ENCODE measurements at regions not wholly inside any gene's neighbourhood (a gene's known extent, or its start where the extent isn't known, plus 50 kb on each side); places are given as distances from the start of the nearest gene placed in this dataset.

GRCh38 chr12:31834150-31834549 lies 105.3 kb upstream of the AMN1 start:
- ATAC-seq, result no peak
- Histone ChIP-seq H3K27me3 (ENCODE audit: control insufficient read depth, insufficient read depth, low read length) (no peaks in the 10 kb centered on the region), H3K27ac (ENCODE audit: low read length) (peak overlapping the region; percentile 60), H3K36me3 (ENCODE audit: control insufficient read depth, insufficient read depth, low read length) (no peaks in the 10 kb centered on the region), H3K4me1 (ENCODE audit: control insufficient read depth, insufficient read depth, low read length) (peaks cover 30% of the 10 kb centered on the region), H3K4me3 (ENCODE audit: low read length) (no peak overlapping the region), H3K9me3 (ENCODE audit: control insufficient read depth, insufficient read depth, low read length) (peaks cover 4% of the 10 kb centered on the region)
- Mint-ChIP-seq H3K9me3 (no peaks in the 10 kb centered on the region), H3K27ac (peak overlapping the region in 1 of 2 donors; percentile 84), H3K4me3 (no peak overlapping the region), H3K36me3 (no peaks in the 10 kb centered on the region), H3K27me3 (ENCODE audit: low read depth in 2 of 2) (no peaks in the 10 kb centered on the region), H3K4me1 (peaks cover 34 to 37% of the 10 kb centered on the region in 2 donors)
- intact Hi-C loops (cut with micrococcal nuclease), result loop anchor here (5.0 kb wide), 1 partner anchor 43 kb away; no protein-coding TSS in a partner anchor
- TF ChIP-seq, protein P1, sequence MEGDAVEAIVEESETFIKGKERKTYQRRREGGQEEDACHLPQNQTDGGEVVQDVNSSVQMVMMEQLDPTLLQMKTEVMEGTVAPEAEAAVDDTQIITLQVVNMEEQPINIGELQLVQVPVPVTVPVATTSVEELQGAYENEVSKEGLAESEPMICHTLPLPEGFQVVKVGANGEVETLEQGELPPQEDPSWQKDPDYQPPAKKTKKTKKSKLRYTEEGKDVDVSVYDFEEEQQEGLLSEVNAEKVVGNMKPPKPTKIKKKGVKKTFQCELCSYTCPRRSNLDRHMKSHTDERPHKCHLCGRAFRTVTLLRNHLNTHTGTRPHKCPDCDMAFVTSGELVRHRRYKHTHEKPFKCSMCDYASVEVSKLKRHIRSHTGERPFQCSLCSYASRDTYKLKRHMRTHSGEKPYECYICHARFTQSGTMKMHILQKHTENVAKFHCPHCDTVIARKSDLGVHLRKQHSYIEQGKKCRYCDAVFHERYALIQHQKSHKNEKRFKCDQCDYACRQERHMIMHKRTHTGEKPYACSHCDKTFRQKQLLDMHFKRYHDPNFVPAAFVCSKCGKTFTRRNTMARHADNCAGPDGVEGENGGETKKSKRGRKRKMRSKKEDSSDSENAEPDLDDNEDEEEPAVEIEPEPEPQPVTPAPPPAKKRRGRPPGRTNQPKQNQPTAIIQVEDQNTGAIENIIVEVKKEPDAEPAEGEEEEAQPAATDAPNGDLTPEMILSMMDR (IDR thresholded peaks at IDR 0.05), result no peak
- WGBS (ENCODE audit: insufficient coverage), result no CpG with 5 or more reads among the region's 7 CpGs
- no peak for DNase-seq

DNA sequence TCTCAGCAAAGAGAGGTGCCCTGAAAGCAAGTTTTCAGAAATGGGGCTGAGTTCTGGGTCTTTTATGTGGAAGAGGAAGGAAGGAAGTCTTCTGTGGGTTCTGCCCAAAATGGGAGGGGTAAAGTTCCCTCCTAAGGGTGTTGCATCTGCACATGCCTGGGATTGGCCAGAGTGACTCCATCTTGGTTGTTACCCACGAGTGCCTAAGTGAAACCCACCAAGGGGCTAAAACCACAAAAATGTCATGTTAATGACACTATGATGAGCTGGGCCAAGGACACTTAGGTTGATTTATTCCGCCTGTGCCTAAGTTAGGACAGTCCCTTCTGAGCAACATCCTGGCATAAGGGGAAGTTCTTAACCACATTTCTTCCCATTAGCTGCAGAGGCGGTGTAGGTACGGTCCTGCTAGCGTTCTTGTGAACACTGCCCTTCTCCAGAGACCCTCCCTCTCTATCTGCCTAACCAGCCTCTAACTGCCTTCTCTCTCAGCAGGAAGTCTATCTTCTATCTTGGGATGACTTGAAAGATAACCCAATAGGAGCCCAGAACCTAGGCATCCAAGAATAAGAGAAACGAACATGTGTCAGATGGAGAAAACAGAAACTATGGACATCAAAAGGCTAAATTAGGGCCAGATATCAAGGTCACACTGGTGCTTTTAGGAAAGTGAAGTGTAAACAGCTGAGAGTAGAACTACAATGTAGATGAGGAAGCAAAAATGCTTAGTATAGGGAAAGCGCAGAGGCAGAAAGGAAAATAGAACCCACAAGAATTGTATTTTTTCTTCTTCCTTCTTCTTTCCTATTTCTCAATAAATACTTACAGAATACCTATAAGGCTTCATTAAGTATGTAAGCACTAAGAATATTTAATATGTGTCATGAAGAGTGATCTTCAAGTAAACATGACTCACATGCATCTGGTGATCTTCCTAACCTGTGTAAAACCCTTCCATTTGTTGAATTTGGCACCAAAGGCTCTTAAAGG lies 104.2 kb upstream of the AMN1 start:
- DNase-seq, result peak; percentile 16 to 72
- TF ChIP-seq, protein P1 (IDR thresholded peaks at IDR 0.05), result no peak
- WGBS (ENCODE audit: insufficient coverage), result 5% methylated on average over 5 of the region's 7 CpGs
- no peaks in the 10 kb centered on the region for H3K27me3 ChIP-seq (ENCODE audit: control insufficient read depth, insufficient read depth, low read length)
- peaks cover 4% of the 10 kb centered on the region for H3K9me3 ChIP-seq (ENCODE audit: control insufficient read depth, insufficient read depth, low read length)
- intact Hi-C loops (cut with micrococcal nuclease), result loop anchor here (5.0 kb wide), 1 partner anchor 44 kb away; no protein-coding TSS in a partner anchor
- H3K4me1 ChIP-seq (ENCODE audit: control insufficient read depth, insufficient read depth, low read length), result peaks cover 30% of the 10 kb centered on the region
- H3K4me3 ChIP-seq (ENCODE audit: low read length), result no peak overlapping the region
- peaks cover 33 to 44% of the 10 kb centered on the region in 2 donors for H3K4me1 Mint-ChIP-seq
- H3K27ac ChIP-seq (ENCODE audit: low read length), result peak overlapping the region; percentile 60
- H3K36me3 ChIP-seq (ENCODE audit: control insufficient read depth, insufficient read depth, low read length), result no peaks in the 10 kb centered on the region
- no peaks in the 10 kb centered on the region for H3K9me3 Mint-ChIP-seq
- peak; percentile 75 to 81 (median 78) for ATAC-seq
- peak overlapping the region; percentile 59 for H3K4me3 Mint-ChIP-seq
- H3K27ac Mint-ChIP-seq, result peak overlapping the region; percentile 76 to 84
- H3K36me3 Mint-ChIP-seq, result no peaks in the 10 kb centered on the region
- H3K27me3 Mint-ChIP-seq (ENCODE audit: low read depth in 2 of 2), result no peaks in the 10 kb centered on the region

DNA sequence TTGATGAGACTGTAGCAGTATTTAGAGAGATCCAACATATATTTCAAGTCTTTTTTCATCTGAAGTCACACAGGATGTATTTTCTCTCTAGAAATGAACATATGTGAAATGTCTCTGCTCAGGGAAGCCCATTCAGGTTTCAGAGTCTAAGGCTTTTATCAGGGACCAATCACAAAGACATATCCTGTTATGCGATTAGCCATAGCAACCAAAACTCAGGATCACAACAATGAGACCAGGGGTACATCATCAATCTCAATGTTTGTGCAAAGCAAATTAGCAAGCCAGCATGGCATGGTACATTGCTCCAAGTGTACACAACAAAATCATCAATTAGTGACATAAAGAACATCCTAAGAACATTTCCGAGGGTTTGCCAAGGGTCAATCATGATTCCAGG lies 99.2 kb upstream of the AMN1 start:
- Mint-ChIP-seq H3K9me3 (peaks cover 3 to 4% of the 10 kb centered on the region in 2 donors), H3K4me3 (no peak overlapping the region), H3K4me1 (peaks cover 31 to 33% of the 10 kb centered on the region in 2 donors), H3K27me3 (ENCODE audit: low read depth in 2 of 2) (no peaks in the 10 kb centered on the region), H3K27ac (no peak overlapping the region), H3K36me3 (peaks cover 12% of the 10 kb centered on the region)
- 87% methylated on average over 2 of the region's 2 CpGs for WGBS (ENCODE audit: insufficient coverage)
- TF ChIP-seq, protein P1 (IDR thresholded peaks at IDR 0.05), result no peak
- Histone ChIP-seq H3K9me3 (ENCODE audit: control insufficient read depth, insufficient read depth, low read length) (peaks cover 11% of the 10 kb centered on the region), H3K4me3 (ENCODE audit: low read length) (no peak overlapping the region), H3K4me1 (ENCODE audit: control insufficient read depth, insufficient read depth, low read length) (peaks cover 21% of the 10 kb centered on the region), H3K27me3 (ENCODE audit: control insufficient read depth, insufficient read depth, low read length) (no peaks in the 10 kb centered on the region), H3K27ac (ENCODE audit: low read length) (no peak overlapping the region), H3K36me3 (ENCODE audit: control insufficient read depth, insufficient read depth, low read length) (no peaks in the 10 kb centered on the region)
- ATAC-seq (peak in 1 of 3 donors; percentile 29), DNase-seq (peak in 1 of 2 donors; percentile 35)
- intact Hi-C loops (cut with micrococcal nuclease), result no loop called here

All from natural killer cell (primary cell).